GM19023 (cell line): ENCODE measurements at regions not wholly inside any gene's neighbourhood (a gene's known extent, or its start where the extent isn't known, plus 50 kb on each side); places are given as distances from the start of the nearest gene placed in this dataset.
A peak's percentile ranks its signal among the peaks of the same experiment; 100 is the strongest.
"Not testable (repeated sequence)": the region's sequence is repeated elsewhere in the genome, so short reads cannot be mapped to it uniquely, and the experiment has no call there.

ENCODE experiments used
- ATAC-seq: cut with Tn5 transposase; IDR thresholded peaks from one replicate; pipeline ENCODE4 v1.9.1; 2021; ENCODE audit warnings: mild to moderate bottlenecking, moderate library complexity; ENCODE audit not compliant: unreplicated experiment

DNA sequence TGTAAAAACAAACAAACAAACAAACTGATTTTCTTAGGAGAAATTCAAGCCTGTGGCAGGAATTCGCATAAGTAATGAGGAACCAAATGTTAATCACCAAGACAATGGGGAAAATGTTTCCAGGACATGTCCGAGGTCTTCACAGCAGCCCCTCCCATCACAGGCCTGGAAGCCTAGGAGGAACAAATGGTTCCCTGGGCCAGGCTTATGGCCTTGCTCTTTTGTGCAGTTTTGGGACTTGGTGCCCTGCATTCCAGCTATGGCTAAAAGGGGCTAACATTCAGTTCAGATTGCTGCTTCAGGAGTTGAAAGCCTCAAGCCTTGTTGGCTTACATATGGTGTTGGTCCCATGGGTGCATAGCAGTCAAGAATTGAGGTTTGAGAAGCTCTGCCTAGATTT lies 1372.7 kb upstream of the CITED2 start:
- ATAC-seq: no peak

DNA sequence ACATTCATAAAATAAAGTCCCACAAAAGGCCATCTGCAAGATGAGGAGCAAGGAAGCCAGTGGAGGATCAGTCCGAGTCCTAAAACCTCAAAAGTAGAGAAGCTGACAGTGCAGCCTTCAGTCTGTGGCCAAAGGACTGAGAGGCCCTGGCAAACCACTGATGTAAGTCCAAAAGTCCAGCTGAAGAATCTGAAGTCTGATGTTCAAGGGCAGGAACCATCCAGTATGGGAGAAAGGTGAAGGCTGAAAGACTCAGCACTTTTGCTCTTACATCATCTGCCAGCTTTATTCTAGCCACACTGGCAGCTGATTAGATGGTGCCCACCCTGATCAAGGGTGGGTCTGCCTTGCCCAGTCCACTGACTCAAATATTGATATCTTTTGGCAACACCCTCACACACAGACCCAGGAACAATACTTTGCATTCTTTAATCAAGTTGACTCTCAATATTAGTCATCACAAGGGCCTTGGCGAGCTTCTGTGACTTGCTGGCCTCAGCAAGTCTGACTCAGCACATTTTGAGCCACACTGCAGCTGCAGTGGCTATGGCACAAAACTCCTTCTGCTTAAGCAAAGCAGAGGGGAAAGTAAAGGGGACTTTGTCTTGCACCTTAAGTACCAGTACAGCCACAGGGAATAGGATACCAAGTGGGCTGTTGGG lies 1370.3 kb upstream of the CITED2 start:
- peak; percentile 75 for ATAC-seq

GRCh38 chr6:140736231-140736630 lies 1361.8 kb upstream of the CITED2 start:
- ATAC-seq: no peak

DNA sequence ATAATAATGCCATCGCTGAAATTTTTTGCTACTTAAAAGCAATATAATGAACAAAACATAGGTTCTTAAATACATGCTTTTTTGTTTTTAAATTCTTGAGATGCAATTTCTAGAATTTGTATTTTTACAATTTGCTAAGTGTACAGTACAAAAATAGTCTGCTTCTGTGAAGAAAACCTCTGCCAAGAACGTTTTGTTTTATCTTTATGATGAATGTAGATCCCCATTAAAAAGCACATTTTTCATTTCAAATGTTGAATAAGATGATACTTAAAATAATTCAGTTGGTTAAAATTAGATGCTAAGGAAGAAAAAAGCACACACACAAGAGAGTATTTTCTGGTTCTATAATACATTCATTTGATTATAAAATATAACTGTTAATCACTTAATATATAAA lies 1358.5 kb upstream of the CITED2 start:
- no peak for ATAC-seq

DNA sequence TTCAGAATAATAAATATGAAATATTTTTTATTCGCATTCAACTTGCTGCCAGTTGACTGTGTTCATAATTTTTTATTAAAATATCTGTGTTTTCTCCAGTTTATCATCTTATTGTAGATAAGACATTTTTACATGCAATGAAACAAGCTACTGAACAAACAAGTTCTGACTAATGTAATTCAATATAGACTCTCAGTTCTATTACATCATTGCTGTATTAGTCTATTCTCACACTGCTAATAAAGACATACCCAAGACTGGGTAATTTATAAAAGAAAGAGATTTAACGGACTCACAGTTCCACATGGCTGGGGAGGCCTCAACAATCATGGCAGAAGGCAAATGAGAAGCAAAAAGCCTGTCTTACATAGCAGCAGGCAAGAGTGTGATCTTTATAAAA lies 1357.7 kb upstream of the CITED2 start:
- no peak for ATAC-seq

DNA sequence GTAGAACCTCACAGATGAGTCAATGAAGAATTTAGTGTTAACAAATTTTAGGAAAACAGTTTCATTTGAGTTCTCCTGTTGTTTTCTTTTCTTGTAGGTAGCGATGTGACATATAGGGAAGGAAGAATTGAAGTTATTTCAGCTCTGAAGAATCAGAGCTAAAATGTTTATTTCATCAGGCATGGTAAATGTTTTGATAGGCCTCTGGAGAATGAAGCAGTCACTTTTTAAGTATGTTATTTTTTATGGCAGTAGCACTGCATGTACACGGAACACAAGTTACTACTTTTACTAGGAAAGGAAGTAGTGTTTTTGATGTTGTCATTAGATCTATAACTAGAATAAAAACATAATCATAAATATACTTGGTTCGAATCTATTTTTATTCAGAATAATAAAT lies 1357.3 kb upstream of the CITED2 start:
- no peak for ATAC-seq

DNA sequence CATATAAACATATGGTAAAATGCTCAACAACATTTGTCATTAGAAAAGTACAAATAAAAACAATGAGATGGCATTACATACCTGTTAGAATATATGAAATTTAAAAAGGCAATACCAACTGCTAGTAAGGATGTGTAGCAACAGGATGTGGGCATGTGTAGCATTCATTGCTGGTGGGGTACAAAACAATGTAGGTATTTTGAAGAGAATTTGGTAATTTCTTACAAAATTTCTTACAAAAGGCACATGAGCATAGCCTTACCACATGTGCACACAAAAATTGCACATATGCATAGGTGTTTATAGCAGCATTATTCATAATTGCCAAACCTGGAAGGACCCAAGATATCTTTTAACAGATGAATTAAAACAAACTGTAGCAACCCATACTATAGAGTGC lies 1355.1 kb upstream of the CITED2 start:
- ATAC-seq: no peak

DNA sequence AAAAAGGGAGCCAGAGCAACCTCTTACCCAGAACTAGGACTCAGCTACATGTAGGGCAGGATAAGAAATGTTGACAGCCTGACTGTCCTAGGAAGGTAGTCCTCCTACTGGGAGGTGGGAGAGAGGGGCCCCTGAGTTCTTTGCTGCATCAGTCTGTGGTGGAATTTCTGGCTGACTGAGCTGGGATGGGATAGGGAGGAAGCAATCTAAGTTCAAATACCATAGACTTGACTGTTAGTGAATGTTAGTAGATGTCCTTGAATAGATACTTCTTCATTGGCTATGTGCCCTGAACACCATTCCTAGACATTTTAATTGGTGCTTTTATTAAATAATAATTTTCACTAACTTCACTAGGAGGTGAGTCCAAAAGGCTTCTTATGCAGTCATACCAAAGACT lies 1343.6 kb upstream of the CITED2 start:
- no peak for ATAC-seq

DNA sequence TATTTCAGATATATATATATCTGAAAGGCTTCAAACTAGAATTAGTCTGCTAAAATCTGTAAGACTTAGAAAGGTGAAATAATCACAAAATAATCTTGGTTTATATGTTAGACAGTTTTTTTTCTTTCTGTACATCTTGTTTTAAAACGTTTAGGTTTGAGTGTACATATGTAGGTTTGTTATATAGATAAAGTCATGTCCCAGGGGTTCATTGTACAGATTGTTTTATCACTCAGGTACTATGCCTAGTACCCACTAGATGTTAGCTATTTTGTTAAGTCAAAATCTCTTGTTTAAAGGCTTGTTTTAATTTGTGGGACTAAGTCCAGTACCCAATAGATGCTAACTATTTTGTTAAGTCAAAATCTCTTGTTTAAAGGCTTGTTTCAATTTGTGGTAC lies 1339.0 kb upstream of the CITED2 start:
- ATAC-seq: no peak

DNA sequence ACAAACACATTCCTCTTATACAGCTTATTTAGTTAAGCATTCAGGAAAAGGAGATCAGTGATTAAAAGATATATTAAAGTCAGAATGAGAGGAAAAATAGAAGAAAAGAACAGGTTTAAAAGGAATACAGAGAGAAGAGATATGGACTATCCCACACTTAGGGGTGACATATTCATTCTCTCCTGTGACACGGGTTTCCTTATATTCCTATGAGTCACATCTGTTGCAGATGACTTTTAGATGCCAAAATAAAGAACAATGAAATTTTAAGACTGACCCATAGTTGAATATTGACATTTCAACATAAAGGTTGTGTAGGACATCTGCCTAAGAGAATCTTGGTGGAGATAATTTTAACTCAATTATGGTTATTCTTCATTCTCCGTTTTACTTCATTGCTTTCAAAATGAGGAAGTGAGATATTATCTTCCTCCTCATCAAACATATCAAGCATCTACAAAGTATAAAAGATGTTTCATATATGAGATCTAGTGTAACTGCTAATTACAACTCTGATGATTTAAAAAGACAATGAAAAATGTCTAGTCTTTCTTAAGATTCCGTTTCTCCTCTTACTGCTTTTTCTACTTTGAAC lies 1336.7 kb upstream of the CITED2 start:
- ATAC-seq: no peak

- no peak for ATAC-seq
Observed at GRCh38 chr6:140708441-140708840, 1334.0 kb upstream of the CITED2 start.

DNA sequence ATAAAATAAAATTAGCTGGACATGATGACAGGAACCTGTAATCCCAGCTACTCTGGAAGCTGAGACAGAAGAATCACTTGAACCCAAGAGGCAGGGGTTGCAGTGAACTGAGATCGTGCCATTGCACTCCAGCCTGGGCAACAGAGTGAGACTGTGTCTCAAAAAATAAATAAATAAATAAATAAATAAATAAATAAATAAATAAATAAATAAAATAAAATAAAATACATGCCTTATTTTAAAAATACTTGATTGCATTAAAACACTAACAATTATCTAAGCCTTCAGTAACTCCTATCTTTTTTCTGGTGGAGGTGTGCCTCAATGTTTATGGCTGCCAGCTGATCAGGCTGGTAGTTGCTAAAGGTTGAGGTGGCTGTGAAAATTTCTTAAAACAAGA lies 1329.6 kb upstream of the CITED2 start:
- not testable (repeated sequence) for ATAC-seq

- ATAC-seq: no peak
Observed at GRCh38 chr6:140697585-140697984, 1323.1 kb upstream of the CITED2 start.

- ATAC-seq: no peak
Observed at GRCh38 chr6:140684776-140685550, 1310.5 kb upstream of the CITED2 start.

- no peak for ATAC-seq
Observed at GRCh38 chr6:140677781-140678528, 1303.5 kb upstream of the CITED2 start.

GRCh38 chr6:140671926-140672325 lies 1297.5 kb upstream of the CITED2 start:
- ATAC-seq: no peak

- no peak for ATAC-seq
Observed at GRCh38 chr6:140670021-140670420, 1295.6 kb upstream of the CITED2 start.

GRCh38 chr6:140669321-140669720 lies 1294.9 kb upstream of the CITED2 start:
- no peak for ATAC-seq

DNA sequence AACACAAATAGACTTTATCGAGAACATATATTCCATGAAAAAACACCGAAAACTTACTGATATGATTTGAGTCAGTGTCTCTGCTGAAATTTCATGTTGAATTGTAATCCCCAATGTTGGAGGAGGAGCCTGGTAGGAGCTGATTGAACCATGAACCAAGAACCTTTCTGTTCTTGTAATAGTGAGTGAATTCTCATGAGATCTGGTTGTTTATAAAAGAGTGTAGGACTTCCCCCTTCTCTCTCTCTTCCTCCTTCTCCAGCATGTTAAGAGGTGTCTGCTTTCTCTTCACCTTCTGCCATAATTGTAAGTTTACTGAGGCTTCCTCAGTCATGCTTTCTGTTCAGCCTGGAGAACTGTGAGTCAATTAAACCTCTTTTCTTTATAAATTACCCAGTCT lies 1289.3 kb upstream of the CITED2 start:
- no peak for ATAC-seq

- ATAC-seq: no peak
Observed at GRCh38 chr6:140663094-140663493, 1288.6 kb upstream of the CITED2 start.

DNA sequence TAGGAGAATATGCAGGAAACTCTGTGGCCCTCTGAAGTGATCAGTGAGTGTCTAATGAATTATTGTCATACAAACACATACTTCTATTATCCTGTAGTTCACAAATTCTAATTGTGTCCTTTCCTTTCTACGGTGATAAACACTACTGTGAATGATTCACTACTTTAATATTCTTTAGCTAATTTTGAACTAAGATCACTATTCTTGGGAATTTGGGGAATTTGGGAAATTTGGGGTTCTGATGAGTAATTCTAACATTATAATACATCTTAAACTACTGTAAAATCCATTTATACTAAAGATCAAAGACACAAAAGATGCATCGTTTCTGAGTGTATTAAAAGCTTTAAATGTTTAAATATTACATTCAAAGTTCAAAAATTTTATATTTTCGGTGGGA lies 1287.2 kb upstream of the CITED2 start:
- no peak for ATAC-seq

- ATAC-seq: no peak
Observed at GRCh38 chr6:140660295-140660694, 1285.8 kb upstream of the CITED2 start.
